Superior temporal gyrus (tissue), 1 donor: ENCODE measurements at regions not wholly inside any gene's neighbourhood (a gene's known extent, or its start where the extent isn't known, plus 50 kb on each side); places are given as distances from the start of the nearest gene placed in this dataset.

ENCODE experiments used
- DNase-seq: peaks from one replicate; pipeline ENCODE4 v3.0.0-alpha.2; 2016; ENCODE audit errors: extremely low spot score

- no peak for DNase-seq
These were observed 252.3 kb upstream of the LRTM1 start for GRCh38 chr3:55180161-55180560.

GRCh38 chr3:55178336-55178735, 250.5 kb upstream of the LRTM1 start:
- no peak for DNase-seq

DNA sequence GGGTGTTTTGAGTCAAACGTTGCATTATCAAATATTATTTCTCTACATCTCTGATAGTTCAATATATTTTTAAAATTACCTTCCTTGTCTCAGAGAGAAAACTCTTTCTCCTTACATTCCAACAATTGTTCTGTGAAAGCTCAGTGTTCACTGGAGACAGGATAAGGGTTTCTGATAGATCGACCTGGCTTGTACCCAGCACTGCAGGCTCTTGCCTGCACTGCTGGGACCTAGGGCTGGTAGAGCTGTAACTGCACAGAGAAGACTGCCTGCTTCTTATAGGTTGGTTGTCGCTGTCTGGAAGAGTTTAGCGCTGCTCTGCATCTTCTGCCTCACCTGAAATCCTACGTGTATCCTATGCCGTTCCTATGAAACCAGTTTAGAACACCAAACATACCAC, 249.9 kb upstream of the LRTM1 start:
- no peak for DNase-seq

DNA sequence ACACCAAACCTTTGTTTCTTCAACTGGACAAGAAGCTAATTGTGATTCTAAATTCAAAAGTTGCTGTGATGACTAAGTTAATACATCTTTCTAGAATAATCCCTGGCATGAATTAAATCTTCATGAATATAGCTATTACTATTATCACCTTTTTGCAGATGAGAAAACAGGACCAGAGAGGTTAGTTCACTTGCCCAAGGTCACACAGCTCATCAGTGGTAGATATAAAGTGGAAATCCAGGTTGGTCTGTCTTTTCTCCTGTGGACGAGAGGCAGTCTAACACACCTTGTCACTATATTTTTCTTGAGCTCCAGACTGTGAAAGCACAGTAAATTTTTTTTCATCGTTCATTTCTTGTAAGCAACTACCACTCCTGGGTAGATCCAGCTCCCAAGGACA, 247.6 kb upstream of the LRTM1 start:
- no peak for DNase-seq

DNA sequence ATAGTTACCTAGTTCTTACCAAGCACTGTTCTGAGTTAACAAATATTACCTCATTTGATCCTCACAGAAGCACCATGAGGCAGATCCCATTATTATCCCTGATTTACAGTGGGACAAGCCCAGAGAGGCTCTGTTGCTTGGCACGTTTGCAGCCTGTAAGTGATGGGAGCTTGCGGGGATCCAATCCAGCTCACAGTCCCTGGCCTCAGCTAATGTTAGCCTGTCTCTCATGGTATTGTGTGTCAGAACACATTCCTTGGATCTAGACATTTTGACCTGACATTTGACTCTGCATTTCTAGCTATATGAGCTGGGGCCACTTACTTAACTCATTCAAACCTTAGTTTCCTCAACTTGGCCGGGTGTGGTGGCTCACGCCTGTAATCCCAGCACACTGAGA, 246.9 kb upstream of the LRTM1 start:
- no peak for DNase-seq

- DNase-seq, result no peak
These were observed 245.6 kb upstream of the LRTM1 start for GRCh38 chr3:55173504-55173903.

DNA sequence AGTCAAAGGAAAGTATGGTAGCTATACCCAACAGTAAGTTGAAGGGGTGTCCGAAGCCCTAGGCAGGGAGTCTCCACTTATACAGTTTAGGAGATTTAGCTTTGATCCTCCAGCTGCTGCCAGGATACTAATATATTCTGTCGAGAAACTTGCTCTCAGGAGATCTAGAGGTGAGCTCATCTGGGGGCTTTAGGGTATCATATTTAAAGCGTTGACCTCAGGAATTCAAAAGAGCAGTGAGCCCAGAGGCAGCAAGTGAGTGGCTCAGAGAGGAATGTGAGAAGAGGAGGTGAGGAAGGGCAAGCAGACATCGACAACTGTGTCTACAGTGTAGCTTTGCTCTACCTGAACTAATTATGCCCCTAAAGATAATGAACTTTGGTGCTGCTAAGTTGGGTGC, 245.1 kb upstream of the LRTM1 start:
- DNase-seq, result no peak

DNA sequence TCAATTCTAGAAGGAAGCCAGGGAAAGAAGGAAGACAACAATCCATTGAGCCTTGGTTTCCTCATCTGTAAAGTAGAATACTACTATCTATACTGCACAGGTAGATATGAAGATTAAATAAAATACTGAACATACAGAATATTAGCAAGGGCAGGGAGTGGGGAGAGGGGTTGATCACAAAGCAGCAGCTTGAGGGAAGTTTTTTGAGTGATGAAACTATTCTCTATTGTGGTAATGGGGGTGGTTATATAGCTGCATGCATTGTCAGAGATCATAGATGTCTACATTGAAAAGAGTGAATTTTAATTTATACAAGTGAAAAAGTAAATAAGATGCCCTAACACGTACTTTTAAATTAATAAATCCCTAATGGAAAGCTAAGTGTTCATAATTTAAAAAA, 242.6 kb upstream of the LRTM1 start:
- DNase-seq, result no peak

DNA sequence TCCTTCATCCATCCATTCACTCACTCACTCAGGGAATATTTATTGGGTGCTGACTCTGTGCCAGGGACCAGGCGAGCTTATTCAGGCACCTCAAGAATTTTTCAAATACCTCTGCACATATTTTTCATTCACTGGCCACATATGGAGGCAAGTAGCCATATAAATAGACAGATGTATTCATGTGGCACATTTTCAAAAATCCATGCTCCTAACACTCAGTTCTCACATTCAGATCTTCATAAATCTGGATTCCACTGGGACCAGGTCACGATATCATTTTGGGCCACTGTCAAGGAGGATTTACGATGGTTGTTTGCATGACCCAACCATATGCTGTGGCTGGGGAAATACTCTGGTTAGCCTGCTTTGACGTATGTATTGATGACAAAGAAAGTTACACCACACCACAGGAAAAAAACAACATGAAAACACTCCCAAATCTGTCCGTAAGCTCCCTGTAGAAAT, 241.8 kb upstream of the LRTM1 start:
- DNase-seq, result no peak

DNA sequence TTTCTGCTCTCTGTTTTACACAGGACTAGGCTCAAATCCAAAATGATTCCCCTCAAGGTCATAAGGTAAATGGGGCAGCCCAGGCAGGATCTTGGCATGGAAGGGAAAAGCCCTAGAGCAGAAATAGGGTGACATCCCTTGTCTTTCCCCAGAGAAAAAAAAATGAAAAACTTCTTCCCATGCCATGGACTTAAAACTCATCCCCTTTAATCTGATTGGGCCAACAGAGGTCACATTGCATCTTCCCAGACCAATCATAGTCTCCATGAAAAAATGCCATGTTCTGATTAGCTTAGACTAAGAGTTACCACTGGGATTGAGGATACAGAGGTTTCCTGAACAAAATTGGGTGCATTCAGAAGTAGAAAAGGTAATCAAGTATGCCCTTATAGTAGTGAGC, 241.3 kb upstream of the LRTM1 start:
- DNase-seq, result no peak

- DNase-seq, result no peak
These were observed 239.9 kb upstream of the LRTM1 start for GRCh38 chr3:55167586-55168317.

DNA sequence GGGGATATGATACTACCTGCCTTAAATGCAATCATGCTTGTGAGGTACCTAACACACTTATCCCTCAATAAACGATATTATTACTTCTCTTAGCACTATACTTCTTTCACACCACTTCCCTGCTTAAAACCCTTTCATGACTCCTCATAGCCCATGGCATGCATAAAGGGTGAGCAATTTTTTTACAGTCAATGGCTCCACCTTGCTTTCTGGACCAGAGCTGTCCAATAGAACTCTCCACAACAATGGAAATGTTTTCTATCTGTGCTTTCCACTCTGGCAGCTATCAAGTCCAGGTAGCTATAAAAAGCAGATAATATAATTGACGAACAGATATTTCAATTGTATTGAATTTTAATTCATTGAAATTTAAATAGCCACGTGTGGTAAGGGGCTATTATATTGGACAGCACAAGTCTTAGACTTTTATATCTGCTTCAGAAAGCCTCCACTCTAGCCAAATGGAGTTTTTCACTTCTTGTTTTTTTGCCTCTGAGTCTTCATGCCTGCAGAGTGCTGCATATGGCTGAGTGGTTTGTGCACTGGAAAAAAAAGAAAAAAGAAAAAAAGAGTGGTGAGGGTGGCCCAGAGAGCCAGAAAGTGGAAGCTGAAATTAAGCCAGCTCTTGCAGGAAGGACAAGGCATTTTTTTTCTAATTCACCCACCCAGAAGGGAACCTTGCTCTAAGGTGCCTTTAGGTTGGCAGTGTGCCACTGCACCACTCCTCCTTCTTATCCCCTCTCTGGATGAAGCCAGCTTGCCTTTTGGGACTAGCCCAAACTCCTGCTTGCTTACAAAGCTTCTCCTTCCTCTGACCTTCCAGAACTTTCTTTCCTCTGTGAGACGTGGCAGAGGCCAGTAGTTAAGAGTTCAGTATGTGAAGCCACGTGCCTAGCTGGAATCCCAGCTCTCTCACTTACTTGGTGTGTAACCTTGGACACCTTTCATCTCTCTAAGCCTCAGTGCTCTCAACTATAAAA, 239.0 kb upstream of the LRTM1 start:
- DNase-seq, result no peak

GRCh38 chr3:55165704-55166405, 238.0 kb upstream of the LRTM1 start:
- no peak for DNase-seq

GRCh38 chr3:55165278-55165677, 237.4 kb upstream of the LRTM1 start:
- no peak for DNase-seq

- no peak for DNase-seq
These were observed 237.0 kb upstream of the LRTM1 start for GRCh38 chr3:55164876-55165275.

GRCh38 chr3:55164191-55164590, 236.3 kb upstream of the LRTM1 start:
- DNase-seq, result no peak

DNA sequence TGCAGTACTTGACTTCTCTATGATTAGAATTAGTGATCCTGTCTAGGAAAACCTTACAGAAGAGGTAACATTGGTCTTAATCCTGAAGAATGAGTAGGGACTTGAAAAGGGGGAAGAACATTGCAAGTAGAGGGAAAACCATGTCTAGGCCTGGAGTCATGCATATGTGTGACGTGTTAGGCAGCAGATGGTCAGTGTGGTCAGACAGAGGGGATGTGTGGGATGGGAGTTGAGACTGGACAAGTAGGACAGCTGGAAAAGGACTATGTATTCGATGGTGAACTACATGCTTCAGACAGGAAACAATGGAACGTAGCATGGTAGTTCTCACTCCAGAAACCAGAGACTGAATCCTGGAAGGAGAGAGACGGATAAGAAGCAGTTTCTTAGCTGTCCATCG, 235.6 kb upstream of the LRTM1 start:
- no peak for DNase-seq

- no peak for DNase-seq
These were observed 234.4 kb upstream of the LRTM1 start for GRCh38 chr3:55162031-55162795.

DNA sequence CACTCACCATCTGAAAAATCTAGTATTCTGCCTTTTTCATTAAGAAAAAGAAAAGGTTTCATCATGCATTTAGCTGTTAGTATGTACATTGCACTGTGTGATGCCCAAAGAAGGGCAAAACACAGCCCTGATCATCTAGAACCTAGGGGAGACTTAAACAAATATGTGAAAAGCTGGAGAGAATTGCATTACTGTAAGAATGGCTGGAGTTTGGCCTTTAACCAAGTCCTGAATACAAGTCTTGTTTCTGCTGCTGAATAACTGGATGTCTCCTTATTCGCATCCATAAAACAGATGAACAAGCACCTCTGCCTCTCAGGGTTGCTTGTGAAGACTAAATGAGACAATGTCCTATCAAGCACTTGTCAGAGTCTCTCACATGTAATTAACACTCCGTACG, 233.4 kb upstream of the LRTM1 start:
- DNase-seq, result no peak

DNA sequence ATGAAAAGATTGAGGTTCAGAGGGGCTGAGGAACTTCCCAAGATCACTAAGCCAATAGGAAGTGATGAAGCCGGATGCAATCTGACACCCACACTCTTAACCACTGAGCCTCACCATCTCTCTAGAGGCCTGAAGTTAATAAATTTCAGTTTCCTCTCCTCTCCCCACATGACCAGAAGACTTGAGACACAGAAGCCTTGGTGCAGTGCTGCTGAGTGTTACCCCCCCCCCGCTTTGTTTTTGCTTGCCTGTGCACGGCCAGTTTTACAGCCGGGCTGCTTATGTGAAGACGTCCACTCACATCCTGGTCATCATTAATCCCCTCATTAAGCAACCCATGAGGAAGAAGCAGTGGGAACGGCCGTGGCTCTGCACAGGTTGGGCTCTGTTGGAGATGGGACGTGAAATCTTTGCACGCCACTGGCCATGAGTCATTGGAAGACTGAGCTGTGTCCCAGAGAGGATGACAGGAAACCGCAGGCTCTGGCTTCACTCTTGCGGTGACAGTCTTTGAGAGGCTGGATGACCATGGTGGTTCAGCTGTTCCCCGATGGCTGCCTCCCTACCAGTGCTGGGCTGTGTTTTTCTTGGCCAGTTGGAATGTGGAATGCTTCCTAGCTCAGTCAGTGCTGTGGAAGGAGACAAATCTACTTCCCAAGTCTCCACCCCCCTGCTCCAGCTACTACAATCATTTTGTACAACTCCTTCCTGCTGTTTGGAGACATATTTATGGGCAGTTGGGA, 232.6 kb upstream of the LRTM1 start:
- no peak for DNase-seq

DNA sequence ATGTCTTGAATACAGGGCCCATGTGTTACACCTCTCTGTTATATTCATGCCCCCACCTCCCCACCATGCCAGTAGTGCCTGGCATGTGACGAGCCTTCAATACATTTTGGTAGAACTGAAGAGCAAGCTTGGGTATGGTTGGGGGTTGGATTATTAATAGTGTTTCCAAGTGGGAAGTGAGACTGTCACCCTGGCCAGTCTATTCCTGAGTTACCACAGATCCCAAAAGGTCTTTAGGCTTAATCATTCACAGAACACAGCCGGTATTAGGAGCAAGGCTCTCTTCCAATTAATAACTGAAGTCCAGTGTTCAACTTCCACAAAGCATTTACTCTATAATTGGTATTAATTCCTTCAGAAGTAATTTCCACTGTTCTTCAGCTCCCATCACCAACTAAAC, 231.9 kb upstream of the LRTM1 start:
- no peak for DNase-seq
